Activated naive CD4-positive, alpha-beta T cell treated with Interleukin-2 at 50 U/mL for 16 hours (primary cell): ENCODE measurements at regions not wholly inside any gene's neighbourhood (a gene's known extent, or its start where the extent isn't known, plus 50 kb on each side); places are given as distances from the start of the nearest gene placed in this dataset.
"Not testable (repeated sequence)": the region's sequence is repeated elsewhere in the genome, so short reads cannot be mapped to it uniquely, and the experiment has no call there.

Experiments
- DNase-seq: peaks from one replicate; pipeline ENCODE4 v3.0.0-alpha.2; 2020

GRCh38 chr4:138487230-138487629, 245.1 kb upstream of the SLC7A11 start:
- DNase-seq = no peak

- DNase-seq = no peak
Observed at GRCh38 chr4:138485498-138485897, 243.3 kb upstream of the SLC7A11 start.

- no peak for DNase-seq
Observed at GRCh38 chr4:138475116-138475515, 233.0 kb upstream of the SLC7A11 start.

- no peak for DNase-seq
Observed at GRCh38 chr4:138473339-138473738, 231.2 kb upstream of the SLC7A11 start.

GRCh38 chr4:138460477-138461414, 218.6 kb upstream of the SLC7A11 start:
- DNase-seq = no peak

- DNase-seq = no peak
Observed at GRCh38 chr4:138458751-138459150, 216.6 kb upstream of the SLC7A11 start.

- not testable (repeated sequence) for DNase-seq
Observed at GRCh38 chr4:138456349-138456748, 214.2 kb upstream of the SLC7A11 start.

- DNase-seq = no peak
Observed at GRCh38 chr4:138455097-138455496, 212.9 kb upstream of the SLC7A11 start.

GRCh38 chr4:138452826-138453225, 210.7 kb upstream of the SLC7A11 start:
- DNase-seq = no peak

- no peak for DNase-seq
Observed at GRCh38 chr4:138451276-138451663, 209.1 kb upstream of the SLC7A11 start.

GRCh38 chr4:138450546-138451275, 208.6 kb upstream of the SLC7A11 start:
- DNase-seq = no peak

- DNase-seq = no peak
Observed at GRCh38 chr4:138449938-138450337, 207.8 kb upstream of the SLC7A11 start.

GRCh38 chr4:138448169-138448568, 206.0 kb upstream of the SLC7A11 start:
- DNase-seq = no peak

- no peak for DNase-seq
Observed at GRCh38 chr4:138446456-138446855, 204.3 kb upstream of the SLC7A11 start.

- no peak for DNase-seq
Observed at GRCh38 chr4:138445098-138445497, 202.9 kb upstream of the SLC7A11 start.

GRCh38 chr4:138444260-138444659, 202.1 kb upstream of the SLC7A11 start:
- DNase-seq = no peak

- no peak for DNase-seq
Observed at GRCh38 chr4:138439143-138439581, 197.0 kb upstream of the SLC7A11 start.

- no peak for DNase-seq
Observed at GRCh38 chr4:138438608-138439007, 196.5 kb upstream of the SLC7A11 start.

- no peak for DNase-seq
Observed at GRCh38 chr4:138437263-138437851, 195.2 kb upstream of the SLC7A11 start.

- not testable (repeated sequence) for DNase-seq
Observed at GRCh38 chr4:138435733-138436132, 193.6 kb upstream of the SLC7A11 start.

- not testable (repeated sequence) for DNase-seq
Observed at GRCh38 chr4:138435046-138435445, 192.9 kb upstream of the SLC7A11 start.

GRCh38 chr4:138428611-138429010, 186.5 kb upstream of the SLC7A11 start:
- DNase-seq = no peak

GRCh38 chr4:138426786-138427185, 184.6 kb upstream of the SLC7A11 start:
- no peak for DNase-seq

GRCh38 chr4:138420471-138420870, 178.3 kb upstream of the SLC7A11 start:
- DNase-seq = no peak
